Stimulated activated CD4-positive, alpha-beta T cell treated with anti-CD3 and anti-CD28 coated beads, Interleukin-1b, Interleukin-23, amount 100 ng/mL, for 1 hour (primary cell): ENCODE measurements at regions not wholly inside any gene's neighbourhood (a gene's known extent, or its start where the extent isn't known, plus 50 kb on each side); places are given as distances from the start of the nearest gene placed in this dataset.
"Not testable (repeated sequence)": the region's sequence is repeated elsewhere in the genome, so short reads cannot be mapped to it uniquely, and the experiment has no call there.

Source experiments
- DNase-seq, 2 donors: peaks; one replicate each; pipeline ENCODE4 v3.0.0-alpha.2; 2020; ENCODE audit warnings: low read depth in 2 of 2

DNA sequence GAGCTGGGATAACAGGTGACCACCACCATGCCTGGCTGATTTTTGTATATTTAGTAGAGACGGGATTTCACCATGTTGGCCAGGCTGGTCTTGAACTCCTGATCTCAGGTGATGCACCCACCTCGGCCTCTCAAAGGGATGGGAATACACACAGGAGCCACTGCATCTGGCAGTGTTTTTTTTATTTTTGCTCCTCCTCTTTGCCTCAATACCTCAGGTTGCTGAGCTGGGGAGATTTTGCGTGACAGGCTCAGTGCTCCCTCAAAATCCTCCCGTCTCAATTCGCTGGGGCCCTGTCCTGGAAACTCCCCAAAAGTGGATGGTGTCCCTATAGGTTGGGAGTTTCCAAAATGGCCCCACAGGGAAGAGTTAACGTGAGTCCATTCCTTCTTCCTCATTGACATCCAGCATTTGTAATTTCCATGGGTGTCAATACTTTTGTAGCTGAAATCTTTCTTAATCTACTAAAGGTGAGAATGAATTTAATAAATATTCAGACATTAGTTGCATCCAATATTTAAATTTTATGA, 71.8 kb downstream of the GGTLC2 start:
- DNase-seq, result no peak

DNA sequence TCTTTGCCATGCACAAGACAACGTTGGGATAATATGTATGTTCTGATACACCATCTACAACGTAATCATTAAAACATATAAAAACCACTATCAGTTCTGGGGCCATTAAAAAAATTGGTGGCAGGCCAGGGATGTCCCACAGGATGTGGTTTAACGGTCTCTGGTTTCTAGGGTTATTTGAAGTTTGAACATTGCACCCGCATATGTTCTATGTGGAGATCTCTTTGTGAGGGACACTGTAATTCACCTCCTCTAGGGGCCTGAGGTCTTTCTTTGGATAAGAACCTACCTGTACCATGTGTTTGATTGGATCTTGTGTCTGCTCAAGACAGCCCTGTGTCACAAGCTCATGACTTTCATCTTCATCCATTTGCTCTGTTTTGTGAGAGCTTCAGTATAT, 73.2 kb downstream of the GGTLC2 start:
- DNase-seq, result no peak

DNA sequence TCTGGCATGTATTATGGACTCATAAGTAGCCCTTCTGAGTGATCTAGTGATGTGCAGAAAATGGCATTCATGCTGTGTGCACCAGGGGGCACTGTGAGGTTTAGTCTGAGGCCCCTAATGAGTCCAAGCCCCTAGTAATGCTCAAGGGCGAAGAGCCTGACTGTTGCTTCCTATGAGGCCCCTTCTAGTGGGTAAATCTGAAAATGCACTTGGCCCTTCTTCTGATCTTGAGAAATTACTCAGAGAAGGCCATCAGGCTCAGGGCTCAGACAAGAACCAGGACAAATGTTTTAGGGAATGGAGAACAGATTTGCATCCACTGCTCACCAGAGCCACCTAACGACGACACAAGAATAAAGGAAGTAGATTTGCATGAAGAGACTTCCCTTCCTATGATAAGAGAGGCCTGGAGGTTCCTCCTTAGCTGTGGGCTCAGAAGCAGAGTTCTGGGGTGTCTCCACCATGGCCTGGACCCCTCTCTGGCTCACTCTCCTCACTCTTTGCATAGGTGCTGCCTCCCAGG, 75.8 kb downstream of the GGTLC2 start:
- no peak for DNase-seq

DNA sequence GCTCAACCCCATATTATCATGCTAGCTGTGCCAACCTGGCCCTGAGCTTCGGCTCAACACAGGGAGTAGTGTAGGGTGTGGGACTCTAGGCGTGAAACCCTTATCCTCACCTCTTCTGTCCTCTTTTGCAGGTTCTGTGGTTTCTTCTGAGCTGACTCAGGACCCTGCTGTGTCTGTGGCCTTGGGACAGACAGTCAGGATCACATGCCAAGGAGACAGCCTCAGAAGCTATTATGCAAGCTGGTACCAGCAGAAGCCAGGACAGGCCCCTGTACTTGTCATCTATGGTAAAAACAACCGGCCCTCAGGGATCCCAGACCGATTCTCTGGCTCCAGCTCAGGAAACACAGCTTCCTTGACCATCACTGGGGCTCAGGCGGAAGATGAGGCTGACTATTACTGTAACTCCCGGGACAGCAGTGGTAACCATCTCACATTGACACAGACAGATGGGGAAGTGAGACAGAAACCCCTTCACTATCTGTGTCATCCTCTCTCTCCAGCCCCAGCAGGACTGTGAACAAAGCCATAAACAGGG, 76.4 kb downstream of the GGTLC2 start:
- no peak for DNase-seq

DNA sequence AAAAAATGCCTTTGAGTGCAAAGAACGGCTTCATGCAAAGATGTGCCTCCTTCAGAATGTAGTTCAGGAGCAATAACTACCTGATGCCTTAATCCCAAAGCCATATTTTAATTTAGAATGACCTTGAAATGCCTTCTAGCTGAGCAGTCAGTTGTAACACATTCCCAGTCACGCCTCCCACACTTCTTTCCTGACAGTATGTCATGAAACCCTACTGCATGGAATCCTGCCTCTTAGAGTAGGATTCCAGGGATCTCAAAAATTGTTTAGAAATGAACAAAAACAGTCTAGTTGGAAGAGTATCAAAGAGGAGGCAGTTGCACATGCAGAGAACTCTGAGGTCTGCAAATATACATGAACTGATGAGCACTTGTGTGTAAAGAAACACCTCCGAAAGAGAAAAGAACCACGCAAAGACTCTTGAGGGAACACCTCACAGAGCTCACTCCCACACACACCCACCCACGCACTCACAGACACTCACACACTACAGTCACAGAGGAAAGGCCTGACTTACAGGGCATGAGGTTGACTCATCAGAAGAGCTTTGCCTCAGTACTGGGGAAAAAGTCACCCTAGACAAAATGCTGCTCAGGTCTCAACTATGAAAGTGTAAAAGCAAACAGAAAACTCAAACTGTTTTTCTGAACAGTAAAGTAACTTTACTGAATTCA, 77.4 kb downstream of the GGTLC2 start:
- DNase-seq, result peak in 1 of 2 donors; percentile 71

DNA sequence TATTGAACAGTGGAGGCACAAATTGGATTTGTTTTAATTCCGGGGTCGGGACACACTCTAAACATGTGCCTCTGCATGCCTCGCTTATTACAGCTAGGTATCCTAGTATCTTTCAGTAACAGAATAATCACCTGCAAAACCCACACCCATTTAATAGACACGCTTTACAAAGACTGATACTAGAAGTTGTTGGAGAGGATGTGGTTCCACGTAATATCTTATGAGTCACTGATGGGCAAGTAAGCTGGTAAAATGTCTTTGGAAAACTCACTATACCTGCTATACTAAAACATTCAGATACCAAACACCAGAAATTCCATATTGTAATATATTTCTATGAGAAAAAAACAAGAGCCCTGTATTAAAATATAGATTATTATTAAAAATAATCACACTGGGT, 84.0 kb downstream of the GGTLC2 start:
- DNase-seq, result no peak

DNA sequence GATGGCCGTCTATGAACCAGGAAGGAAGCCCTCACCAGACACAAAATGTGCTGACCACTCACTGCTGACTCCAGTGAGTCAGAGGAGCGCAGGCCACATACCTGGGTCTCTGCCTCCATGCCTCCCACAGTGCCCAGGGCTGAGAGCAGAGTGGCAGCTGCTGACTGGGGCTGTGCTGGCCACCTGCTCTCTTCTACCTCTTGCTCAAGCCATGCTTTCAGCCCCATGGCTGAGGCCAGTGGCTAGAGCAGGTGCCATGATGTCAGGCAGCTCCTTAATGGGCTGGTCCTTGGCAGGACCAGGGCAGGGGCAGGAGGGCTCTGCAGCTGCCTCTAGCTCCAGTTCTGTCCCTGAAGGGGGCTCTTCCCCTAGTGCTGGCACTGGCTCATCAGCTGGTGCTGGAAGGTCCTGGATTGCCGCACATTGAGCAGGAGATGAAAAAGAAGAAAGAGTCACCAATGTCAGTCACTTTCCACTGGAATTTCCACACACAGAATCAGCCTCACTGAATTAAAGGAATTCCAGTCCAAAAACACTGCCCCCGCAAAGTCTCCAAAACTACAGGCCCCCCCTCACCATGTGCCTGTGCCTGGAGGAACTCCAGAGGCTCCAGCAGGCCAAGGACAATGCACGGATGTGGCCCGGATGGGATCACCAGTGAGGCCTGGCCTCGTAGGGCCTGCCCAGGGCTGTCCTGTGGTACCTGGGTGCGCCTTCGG, 86.4 kb downstream of the GGTLC2 start:
- no peak for DNase-seq

DNA sequence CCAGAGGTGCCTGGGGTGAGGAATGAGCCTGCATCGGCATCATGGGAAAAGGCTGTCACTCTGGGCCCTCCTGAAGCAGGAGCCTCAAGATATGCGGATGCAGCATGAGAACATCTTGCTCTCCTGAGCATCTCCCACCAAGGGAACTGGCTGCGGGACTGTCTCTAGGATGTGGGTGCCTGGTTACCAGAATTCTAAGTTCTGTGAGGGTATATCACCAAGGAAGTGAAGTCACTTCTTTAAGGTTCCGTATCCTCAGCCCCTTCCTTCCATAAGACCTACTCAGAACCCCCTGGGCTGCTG, 86.9 kb downstream of the GGTLC2 start:
- no peak for DNase-seq

DNA sequence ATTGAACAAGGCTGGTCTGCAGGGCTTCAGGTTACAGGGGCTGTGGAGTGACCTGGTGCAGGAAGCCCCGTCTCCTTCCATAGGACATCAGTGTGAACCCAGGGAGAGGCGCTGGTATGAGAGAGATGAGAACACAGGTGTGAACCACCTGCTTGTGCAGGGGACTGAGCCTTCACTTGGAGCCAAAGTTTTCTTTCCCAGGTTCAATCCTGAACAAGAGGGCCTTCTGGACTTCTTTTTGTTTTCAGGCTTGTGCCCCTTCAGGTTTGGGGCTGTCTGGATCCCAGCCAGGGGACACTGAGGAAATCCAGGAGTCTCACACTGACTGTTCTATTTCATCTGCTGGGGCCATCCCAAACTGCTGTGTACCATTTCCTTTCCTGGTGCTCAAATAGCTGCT, 88.6 kb downstream of the GGTLC2 start:
- not testable (repeated sequence) for DNase-seq

DNA sequence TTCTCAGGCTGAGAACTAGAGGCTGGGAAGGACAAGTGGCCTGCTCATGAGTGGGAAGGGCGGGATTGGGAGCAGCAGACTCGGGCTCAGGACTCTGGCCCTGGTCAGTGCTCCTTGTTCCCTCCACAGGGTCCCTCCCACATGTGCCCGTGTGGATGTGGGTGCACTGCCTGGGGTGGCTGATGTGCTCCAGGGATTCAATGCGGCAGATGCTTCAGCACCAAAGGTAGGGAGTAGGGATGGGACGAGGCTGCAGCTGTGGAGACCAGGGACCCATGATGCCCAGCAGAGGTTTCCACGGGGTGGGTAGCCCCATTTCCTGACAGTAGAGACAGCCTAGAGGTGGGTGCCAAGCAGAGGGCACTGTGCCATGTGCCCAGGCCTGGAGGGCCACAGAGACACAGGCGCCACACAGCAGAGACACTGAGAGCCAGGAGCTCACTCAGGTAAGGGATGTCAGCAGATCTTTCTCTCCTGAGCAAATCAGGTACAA, 89.5 kb downstream of the GGTLC2 start:
- DNase-seq, result no peak

DNA sequence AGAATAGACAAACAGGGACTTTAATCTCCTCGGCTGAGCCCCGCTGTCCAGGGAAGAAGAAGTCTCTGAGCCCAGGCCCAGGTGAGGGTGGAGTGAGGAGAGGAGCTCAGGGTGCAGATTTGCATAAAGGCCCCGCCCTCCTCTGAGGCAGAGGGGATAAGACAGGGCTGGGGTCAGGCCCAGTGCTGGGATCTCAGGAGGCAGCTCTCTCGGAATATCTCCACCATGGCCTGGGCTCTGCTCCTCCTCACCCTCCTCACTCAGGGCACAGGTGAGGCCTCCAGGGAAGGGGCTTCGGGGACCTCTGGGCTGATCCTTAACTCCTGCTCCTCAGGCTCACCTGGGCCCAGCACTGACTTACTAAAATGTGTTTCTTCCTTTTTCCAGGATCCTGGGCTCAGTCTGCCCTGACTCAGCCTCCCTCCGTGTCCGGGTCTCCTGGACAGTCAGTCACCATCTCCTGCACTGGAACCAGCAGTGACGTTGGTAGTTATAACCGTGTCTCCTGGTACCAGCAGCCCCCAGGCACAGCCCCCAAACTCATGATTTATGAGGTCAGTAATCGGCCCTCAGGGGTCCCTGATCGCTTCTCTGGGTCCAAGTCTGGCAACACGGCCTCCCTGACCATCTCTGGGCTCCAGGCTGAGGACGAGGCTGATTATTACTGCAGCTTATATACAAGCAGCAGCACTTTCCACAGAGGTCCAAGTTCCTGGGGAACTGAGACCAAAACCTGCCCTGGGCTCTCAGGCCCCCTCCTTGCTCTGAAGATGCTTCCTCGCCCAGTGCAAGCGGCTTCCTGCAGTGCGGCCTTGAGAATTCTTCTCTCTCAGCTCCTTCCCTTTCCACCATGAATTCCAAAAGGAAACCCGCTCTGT, 90.2 kb downstream of the GGTLC2 start:
- DNase-seq, result not testable (repeated sequence)

DNA sequence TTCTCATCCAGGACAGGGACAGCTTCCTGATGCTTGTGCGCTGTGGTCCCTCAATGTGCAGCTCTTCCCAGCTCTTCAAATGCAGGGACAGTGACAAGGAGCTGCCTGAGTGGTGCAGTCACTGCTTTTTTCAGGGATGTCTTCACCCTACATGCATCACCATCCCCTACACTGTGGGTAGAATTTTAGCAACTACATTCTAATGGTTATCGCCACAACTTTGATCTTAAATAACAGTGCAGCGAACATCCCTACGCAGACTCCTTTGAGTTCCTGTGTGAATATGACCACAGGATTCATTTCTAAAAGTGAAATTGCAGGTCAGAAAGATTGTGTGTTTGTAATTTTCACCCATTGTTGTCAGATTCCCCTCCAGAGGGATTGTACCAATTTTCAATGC, 90.9 kb downstream of the GGTLC2 start:
- not testable (repeated sequence) for DNase-seq

DNA sequence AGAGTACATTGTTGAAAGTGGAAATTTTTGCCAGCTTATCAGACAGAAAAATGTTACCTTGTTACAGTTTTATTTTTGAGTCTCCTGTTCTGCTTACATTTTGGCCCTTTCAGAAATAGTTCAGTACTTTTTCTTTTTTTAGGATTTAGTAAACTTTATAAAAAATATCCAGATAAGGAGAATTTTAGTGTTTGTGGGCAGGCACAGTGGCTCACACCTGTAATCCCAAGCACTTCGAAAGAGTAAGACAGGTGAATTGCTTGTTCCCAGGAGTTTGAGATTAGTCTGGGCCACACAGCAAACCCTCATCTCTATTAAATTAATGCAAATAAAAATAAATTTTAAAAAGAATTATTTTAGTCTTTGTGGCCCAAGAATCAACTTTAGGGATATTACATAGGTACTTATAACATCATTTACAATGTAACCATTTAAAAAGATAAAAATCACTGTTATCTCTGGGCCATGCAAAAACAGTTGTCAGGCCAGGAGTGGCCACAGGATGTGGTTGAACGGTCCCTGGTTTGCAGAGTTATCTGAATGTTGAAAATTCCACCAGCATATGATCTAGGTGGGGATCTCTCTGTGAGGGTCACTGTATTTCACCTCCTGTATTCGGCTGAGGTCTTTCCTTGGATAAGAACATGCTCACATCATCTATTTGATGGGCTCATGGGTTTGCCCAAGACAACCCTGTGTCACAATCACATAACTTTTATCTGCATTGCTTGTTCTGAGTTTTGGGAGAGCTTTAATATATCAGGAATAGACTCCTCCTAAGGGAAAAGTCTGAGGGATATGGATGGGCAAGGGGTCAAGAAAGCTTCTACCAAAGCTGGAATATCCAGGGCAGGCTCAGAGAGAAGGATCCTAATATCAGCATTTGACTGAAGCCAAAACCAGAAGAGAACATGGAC, 91.5 kb downstream of the GGTLC2 start:
- DNase-seq, result no peak

DNA sequence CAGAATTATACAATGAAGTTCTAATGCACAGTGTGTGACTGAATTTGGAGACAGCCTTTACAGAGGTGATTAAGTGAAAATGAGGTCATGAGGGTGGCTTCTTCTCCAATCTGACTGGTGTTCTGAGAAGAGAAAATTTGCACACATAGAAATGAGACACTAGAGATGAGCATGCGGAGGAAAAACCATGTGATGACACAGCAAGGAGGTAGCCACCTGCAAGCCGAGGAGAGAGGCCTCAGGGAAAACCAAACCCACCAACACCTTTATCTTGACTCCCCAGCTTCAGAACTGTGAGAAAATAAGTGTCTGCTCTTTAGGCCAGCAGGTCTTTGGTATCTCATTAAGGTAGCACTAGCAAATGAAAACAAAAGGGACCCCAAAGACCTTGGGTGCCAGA, 93.2 kb downstream of the GGTLC2 start:
- DNase-seq, result no peak

DNA sequence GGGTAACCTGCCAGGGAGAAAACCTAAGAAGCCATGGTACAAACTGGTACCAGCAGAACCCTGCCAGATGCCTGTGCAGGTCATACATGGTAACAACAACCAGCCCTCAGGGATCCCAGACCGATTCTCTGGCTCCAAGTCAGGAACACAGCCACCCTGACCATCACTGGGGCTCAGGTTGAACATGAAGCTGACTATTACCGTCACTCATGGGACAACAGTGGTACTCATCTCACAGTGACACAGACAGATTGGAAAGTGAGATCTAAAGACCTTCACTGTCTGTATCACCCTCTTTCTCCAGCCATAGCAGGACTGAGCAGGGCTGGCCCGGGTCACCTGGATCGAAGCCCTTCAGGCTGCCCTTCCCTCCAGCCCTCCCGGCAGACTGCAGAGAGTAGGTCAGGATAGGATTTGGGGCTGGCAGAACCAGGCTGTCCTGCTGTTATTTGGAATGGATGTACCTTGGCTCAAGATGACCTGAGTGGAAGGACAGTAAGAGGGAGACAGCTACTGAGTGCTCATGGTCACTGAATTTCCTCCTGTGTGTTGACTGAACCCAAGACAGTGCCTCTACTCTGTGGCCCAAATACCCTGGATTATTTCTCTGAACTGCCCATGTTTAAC, 94.7 kb downstream of the GGTLC2 start:
- no peak for DNase-seq

DNA sequence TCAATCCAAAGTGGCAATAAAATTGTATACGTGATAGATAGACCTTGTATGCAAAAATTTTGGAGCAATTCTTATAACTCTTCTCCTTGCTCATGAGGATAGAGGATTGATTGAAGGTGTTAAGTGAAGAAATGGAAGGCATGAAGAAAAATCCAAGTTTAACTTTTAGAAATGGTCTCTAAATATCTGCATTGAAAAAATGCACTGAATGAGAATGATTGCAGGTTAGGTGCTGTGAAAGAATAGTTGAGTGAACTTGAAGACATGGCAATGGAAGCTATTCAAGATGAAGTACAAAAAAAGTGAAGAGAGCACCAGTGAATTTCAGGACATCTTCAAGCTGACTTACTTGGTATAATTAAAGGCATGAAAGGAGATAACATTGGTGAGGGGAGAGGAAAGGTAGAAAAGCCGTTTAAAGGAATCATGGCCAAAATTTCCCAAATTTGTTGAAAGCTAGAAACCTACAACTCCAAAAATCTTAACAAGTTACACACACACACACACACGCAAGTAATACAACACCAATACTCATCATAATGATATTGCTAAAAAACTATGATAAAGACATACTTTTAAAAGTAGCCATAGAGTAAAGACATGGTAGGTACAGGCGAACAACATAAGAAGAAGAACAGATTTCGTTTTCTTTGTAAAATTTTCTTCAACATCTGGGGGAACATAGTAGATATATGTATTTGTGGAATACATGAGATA, 96.3 kb downstream of the GGTLC2 start:
- DNase-seq, result no peak

DNA sequence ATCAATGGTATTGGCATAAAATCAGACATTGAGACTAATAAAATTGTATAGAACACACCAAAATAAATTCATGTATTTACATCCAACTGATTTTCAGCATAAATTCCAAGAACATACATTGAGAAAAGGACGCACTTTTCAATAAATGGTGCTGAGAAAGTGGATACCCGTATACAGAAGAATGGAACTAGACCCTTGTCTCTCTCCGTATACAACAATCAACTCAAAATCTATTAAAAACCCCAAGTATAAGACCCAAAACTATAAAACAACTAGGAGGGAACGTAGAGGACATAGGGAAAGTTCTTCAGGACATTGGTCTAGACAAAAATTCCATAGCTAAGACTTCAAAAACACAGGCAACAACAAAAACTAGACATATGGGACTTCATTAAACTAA, 97.4 kb downstream of the GGTLC2 start:
- DNase-seq, result no peak

DNA sequence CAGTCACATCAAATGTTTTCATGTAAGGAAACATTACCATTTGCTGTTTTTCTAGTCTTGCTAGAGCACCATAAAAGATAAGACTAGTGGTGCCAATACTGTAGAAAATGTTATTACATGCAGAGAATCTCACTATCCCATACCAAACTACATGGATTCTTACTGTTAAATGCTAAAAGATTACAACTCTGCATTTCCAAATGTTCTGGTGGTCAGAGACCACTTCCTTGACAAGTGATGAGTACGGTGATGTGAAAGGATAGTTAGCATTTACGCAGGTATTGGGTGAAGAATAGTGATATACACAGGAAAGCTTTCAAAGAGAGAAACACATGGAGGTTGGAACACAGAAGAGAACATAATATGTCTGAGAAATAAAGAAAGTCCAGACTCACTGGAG, 98.2 kb downstream of the GGTLC2 start:
- DNase-seq, result no peak

DNA sequence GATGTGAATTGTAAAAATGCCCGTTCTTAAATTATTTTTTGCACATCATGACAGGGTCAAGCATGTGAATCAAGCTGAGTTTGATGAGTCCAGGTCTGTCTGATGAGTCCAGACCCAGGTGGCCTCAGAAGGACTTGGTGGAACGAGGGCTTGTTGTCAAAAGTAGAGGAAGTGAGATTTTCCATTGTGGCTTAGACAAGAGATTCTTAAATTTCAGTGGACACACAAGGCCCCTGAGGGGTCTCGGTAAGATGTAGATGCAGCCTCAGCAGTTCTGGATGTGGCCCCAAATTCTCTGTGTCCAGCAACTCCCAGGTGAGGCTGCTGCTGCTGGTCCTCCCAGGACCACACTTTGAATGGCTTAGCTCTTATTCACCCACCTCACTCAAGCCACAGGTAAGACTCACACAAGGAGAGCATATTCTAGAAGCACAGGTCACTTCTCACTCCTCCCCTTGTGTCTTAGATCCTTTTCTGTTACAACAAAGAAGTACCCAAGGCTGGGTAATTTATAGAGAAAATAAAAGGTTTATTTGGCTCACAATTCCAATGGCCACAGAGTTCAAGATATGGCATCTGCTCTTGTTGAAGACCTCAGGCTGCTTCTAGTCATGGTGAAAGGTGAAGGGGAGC, 98.8 kb downstream of the GGTLC2 start:
- DNase-seq, result no peak
